Activated CD4-positive, alpha-beta T cell treated with anti-CD3 and anti-CD28 coated beads for 36 hours (primary cell): ENCODE measurements at regions not wholly inside any gene's neighbourhood (a gene's known extent, or its start where the extent isn't known, plus 50 kb on each side); places are given as distances from the start of the nearest gene placed in this dataset.

Experiments used
- ATAC-seq: fragments of 200-7000 bp; cut with Tn5 transposase; one replicate; pipeline ENCODE4 v1.10.0; 2021; ENCODE audit warnings: mild to moderate bottlenecking, moderate library complexity
- CTCF ChIA-PET: fragments of 350-600 bp; sonication (Branson Sonifier 250); formaldehyde crosslinking; loops from one replicate; lab custom pipeline; 2021; ENCODE audit warnings: antibody characterized with exemption; lab: Charles Lee
- POLR2A ChIA-PET: fragments of 350-600 bp; sonication (Branson Sonifier 250); formaldehyde crosslinking; loops from one replicate; lab custom pipeline; 2021; ENCODE audit warnings: antibody characterized with exemption, inconsistent platforms; lab: Charles Lee
- DNase-seq: peaks from one replicate; pipeline ENCODE4 v3.0.0-alpha.2; 2020
- H3K27ac Mint-ChIP-seq: one replicate; pipeline ENCODE4 v1.8.0; 2021; ENCODE audit warnings: mixed read lengths
- H3K27me3 Mint-ChIP-seq: one replicate; pipeline ENCODE4 v1.8.0; 2021; ENCODE audit warnings: mixed read lengths
- H3K36me3 Mint-ChIP-seq: one replicate; pipeline ENCODE4 v1.8.0; 2021; ENCODE audit warnings: low read depth, mixed read lengths
- H3K4me1 Mint-ChIP-seq: one replicate; pipeline ENCODE4 v1.8.0; 2021; ENCODE audit warnings: mixed read lengths
- H3K4me3 Mint-ChIP-seq: one replicate; pipeline ENCODE4 v1.8.0; 2021; ENCODE audit warnings: mild to moderate bottlenecking, moderate library complexity, mixed read lengths
- H3K9me3 Mint-ChIP-seq: one replicate; pipeline ENCODE4 v1.8.0; 2021; ENCODE audit warnings: low read depth, mixed read lengths
- intact Hi-C, 2 experiments: fragments of 100-400 bp; cut with DNase I in 1 of 2; cut with micrococcal nuclease in 1 of 2; formaldehyde crosslinking; loops; one replicate each; pipeline versions ENCODE4 v1.14.2 to v1.15.1; 2022 to 2024; cut with DNase I, micrococcal nuclease

- no peak overlapping the region for H3K4me3 Mint-ChIP-seq
- intact Hi-C loops, result no loop called here
- DNase-seq (no peak), ATAC-seq (no peak)
- H3K27me3 Mint-ChIP-seq, result no peaks in the 10 kb centered on the region
- POLR2A ChIA-PET, result no interaction called here
- peaks cover 2% of the 10 kb centered on the region for H3K9me3 Mint-ChIP-seq
- H3K36me3 Mint-ChIP-seq, result no peaks in the 10 kb centered on the region
- H3K27ac Mint-ChIP-seq, result no peak overlapping the region
- no peaks in the 10 kb centered on the region for H3K4me1 Mint-ChIP-seq
- CTCF ChIA-PET, result interaction anchor here (1.2 kb wide), 1 partner anchor 10 kb away, joined by 3 read pairs; no protein-coding TSS in a partner anchor
These were observed 1310.8 kb upstream of the AGA start for GRCh38 chr4:178752954-178753525.

DNA sequence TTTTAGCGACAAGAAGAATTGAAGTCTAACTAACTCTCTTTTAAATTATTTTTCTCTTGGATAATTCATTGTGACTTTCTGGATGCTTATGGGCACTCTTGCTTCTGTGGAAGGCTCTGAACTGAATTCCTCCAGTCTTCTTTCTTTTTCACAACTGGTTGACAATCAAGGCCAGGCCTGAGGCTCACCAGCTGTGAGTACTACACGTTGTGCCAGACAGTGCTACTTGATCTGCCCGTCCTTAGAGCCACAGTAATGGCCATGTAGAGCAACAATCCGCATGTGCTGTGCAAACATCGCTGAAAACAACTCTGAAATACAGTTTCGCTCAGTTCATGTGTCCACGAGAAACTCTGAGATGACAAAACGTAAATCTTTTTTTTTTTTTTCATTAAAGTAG is 1336.3 kb upstream of the AGA start:
- no peak overlapping the region for H3K4me3 Mint-ChIP-seq
- H3K36me3 Mint-ChIP-seq, result no peaks in the 10 kb centered on the region

DNA sequence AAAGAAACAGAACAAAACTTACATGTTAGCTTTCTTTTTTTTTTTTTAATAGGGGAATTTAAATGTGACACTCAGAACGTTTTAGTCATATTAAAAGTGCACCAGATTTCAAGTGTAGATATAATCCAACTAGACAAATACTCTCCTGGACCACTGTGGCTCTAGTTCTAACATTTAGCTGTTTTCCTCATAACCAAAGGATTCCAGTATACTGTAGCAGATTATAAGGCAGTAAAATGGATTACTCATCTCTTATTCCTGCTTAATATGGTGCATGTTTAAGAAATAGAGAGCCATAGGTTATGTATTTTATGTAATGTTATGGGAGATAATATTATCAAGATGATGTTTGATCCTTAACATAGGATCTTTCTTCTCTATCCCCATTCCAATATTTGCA is 1339.5 kb upstream of the AGA start:
- POLR2A ChIA-PET, result no interaction called here
- Mint-ChIP-seq H3K36me3 (no peaks in the 10 kb centered on the region), H3K27me3 (no peaks in the 10 kb centered on the region), H3K4me3 (no peak overlapping the region), H3K9me3 (peaks cover 10% of the 10 kb centered on the region), H3K4me1 (no peaks in the 10 kb centered on the region), H3K27ac (no peak overlapping the region)
- no peak for DNase-seq
- intact Hi-C loops, result no loop called here
- CTCF ChIA-PET, result no interaction called here
- ATAC-seq, result no peak

More for the DNA sequence above, 1336.3 kb upstream of the AGA start:
- intact Hi-C loops, result no loop called here
- POLR2A ChIA-PET, result no interaction called here
- CTCF ChIA-PET, result no interaction called here
- ATAC-seq, result no peak
- Mint-ChIP-seq H3K9me3 (peaks cover 4% of the 10 kb centered on the region), H3K27ac (no peak overlapping the region), H3K27me3 (no peaks in the 10 kb centered on the region), H3K4me1 (no peaks in the 10 kb centered on the region)
- DNase-seq, result no peak

DNA sequence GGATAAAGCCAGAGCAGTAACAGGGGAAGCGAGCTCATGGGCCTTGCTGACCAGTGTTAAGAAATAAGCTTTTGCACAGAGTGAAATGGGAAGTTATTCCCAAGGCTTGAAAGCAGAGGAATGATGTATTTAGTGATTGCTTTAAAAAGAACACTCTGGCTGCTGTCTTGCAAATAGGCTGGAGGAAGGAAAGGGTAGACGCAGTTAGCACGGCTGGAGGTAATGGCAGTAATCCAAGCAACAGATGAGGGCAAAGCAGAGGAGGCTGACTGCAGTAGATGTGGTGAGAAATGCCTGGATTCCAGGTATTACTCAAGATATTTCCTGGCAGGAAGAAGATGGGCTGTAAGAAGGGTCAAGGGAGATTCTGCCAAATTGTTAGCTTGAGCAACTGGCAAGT is 1342.3 kb upstream of the AGA start:
- intact Hi-C loops, result no loop called here

DNA sequence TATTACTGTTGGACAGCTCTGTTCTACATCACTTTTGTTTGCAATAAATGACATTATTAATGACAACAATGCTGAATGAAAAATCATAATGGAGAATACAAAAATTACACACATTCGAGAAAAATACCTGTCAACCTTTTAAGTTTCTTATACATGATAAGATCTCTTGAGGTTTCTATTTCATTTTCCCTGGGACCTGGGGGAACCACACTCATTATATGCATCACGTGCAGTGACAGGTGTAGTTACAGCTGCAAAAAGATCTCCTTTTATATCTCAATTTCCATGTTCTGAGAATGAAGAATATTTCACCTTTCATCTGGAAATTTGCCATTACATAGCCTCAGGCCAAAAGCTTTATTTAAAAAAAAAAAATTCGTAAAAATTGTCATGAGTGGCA is 1347.0 kb upstream of the AGA start:
- ATAC-seq, result no peak
- CTCF ChIA-PET, result no interaction called here
- Mint-ChIP-seq H3K27me3 (no peaks in the 10 kb centered on the region), H3K9me3 (peaks cover 8% of the 10 kb centered on the region), H3K36me3 (no peaks in the 10 kb centered on the region), H3K4me3 (no peak overlapping the region), H3K27ac (no peak overlapping the region), H3K4me1 (no peaks in the 10 kb centered on the region)
- POLR2A ChIA-PET, result no interaction called here
- intact Hi-C loops, result no loop called here
- no peak for DNase-seq

More for the DNA sequence above, 1342.3 kb upstream of the AGA start:
- ChIA-PET CTCF (no interaction called here), POLR2A (no interaction called here)
- peaks cover 6% of the 10 kb centered on the region for H3K9me3 Mint-ChIP-seq
- H3K27me3 Mint-ChIP-seq, result no peaks in the 10 kb centered on the region
- no peak overlapping the region for H3K4me3 Mint-ChIP-seq
- H3K4me1 Mint-ChIP-seq, result no peaks in the 10 kb centered on the region
- H3K27ac Mint-ChIP-seq, result no peak overlapping the region
- H3K36me3 Mint-ChIP-seq, result no peaks in the 10 kb centered on the region
- DNase-seq (no peak), ATAC-seq (no peak)

DNA sequence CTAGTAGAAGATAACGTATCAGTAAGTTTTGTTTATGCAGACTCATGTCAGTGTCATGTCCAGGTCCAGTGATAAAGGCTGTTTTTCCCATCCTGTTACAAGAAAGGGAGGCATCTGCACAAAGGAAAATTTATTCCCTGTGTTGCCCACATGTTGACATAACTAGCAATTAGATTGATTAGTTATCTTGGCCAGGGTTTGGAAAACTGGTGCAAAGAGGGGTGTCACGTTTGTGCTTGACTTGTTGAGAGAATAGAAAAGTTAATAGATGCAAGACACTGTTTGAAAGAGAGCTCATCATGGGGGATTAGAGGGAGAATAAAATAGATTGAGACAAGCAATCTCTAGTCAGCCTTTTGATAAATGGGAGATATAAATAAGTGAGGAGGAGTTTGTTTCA is 1357.0 kb upstream of the AGA start:
- ChIA-PET POLR2A (no interaction called here), CTCF (no interaction called here)
- no peak overlapping the region for H3K4me3 Mint-ChIP-seq
- no peaks in the 10 kb centered on the region for H3K36me3 Mint-ChIP-seq
- no peak for ATAC-seq
- DNase-seq, result no peak
- no peaks in the 10 kb centered on the region for H3K27me3 Mint-ChIP-seq
- H3K9me3 Mint-ChIP-seq, result peaks cover 10% of the 10 kb centered on the region
- no peaks in the 10 kb centered on the region for H3K4me1 Mint-ChIP-seq
- intact Hi-C loops, result no loop called here
- no peak overlapping the region for H3K27ac Mint-ChIP-seq

- DNase-seq (no peak), ATAC-seq (no peak)
- Mint-ChIP-seq H3K27ac (no peak overlapping the region), H3K36me3 (no peaks in the 10 kb centered on the region), H3K4me1 (no peaks in the 10 kb centered on the region), H3K27me3 (no peaks in the 10 kb centered on the region), H3K9me3 (peaks cover 3% of the 10 kb centered on the region), H3K4me3 (no peak overlapping the region)
- intact Hi-C loops, result no loop called here
- CTCF ChIA-PET, result interaction anchor here (0.6 kb wide), 1 partner anchor 159 kb away, joined by 4 read pairs; no protein-coding TSS in a partner anchor
- POLR2A ChIA-PET, result no interaction called here
These were observed 1365.9 kb upstream of the AGA start for GRCh38 chr4:178808106-178808505.

DNA sequence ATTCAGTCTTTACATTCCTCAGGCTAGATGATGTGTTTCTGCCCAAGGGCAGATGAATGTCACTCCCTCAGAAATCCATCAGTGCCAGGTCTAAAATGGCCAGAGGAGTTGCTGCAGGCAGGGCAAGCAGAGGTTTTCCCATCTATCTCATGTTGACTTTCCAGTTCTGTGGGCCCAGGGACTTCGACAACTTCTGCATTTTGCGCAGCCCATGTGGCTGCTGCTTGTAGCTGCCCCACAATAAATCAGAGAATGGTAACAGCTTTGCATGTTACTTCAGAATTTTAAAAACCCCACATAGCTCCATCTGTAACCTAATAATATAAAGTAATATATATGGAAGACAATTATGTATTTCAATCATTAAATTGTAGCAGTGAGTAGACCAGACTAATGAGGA is 1367.7 kb upstream of the AGA start:
- Mint-ChIP-seq H3K27me3 (no peaks in the 10 kb centered on the region), H3K9me3 (no peaks in the 10 kb centered on the region), H3K36me3 (no peaks in the 10 kb centered on the region), H3K4me1 (no peaks in the 10 kb centered on the region), H3K27ac (no peak overlapping the region), H3K4me3 (no peak overlapping the region)
- ChIA-PET CTCF (interaction anchor here (0.6 kb wide), 1 partner anchor 1838 kb away, joined by 3 read pairs; no protein-coding TSS in a partner anchor), POLR2A (no interaction called here)
- ATAC-seq (no peak), DNase-seq (no peak)
- intact Hi-C loops, result no loop called here

GRCh38 chr4:178811356-178811755 is 1369.1 kb upstream of the AGA start:
- ATAC-seq (no peak), DNase-seq (no peak)
- Mint-ChIP-seq H3K9me3 (peaks cover 4% of the 10 kb centered on the region), H3K27me3 (no peaks in the 10 kb centered on the region), H3K27ac (no peak overlapping the region), H3K4me3 (no peak overlapping the region), H3K36me3 (no peaks in the 10 kb centered on the region), H3K4me1 (no peaks in the 10 kb centered on the region)
- intact Hi-C loops, result no loop called here
- CTCF ChIA-PET, result no interaction called here
- POLR2A ChIA-PET, result no interaction called here

GRCh38 chr4:178812866-178813265 is 1370.6 kb upstream of the AGA start:
- no peak overlapping the region for H3K4me3 Mint-ChIP-seq
- H3K27ac Mint-ChIP-seq, result no peak overlapping the region
- H3K27me3 Mint-ChIP-seq, result no peaks in the 10 kb centered on the region
- DNase-seq, result no peak
- H3K9me3 Mint-ChIP-seq, result peaks cover 7% of the 10 kb centered on the region
- no peak for ATAC-seq
- POLR2A ChIA-PET, result no interaction called here
- H3K36me3 Mint-ChIP-seq, result no peaks in the 10 kb centered on the region
- intact Hi-C loops, result no loop called here
- CTCF ChIA-PET, result no interaction called here
- no peaks in the 10 kb centered on the region for H3K4me1 Mint-ChIP-seq

DNA sequence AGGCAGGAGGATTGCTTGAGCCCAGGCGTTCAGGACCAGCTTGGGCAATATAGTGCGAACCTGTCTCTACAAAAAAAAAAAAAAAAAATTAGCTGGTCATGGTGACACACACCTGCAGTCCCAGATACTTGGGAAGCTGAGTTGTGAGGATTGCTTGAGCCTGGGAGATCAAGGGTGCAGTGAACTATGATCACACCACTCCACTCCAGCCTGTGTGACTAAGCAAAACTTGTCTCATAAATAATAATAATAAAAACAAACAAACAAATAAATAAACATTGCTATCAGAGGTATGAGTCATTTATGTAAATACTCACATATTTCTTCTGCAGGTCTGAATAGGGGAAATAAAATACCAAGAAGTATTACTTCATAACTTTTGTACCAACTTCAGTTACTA is 1372.7 kb upstream of the AGA start:
- Mint-ChIP-seq H3K9me3 (peaks cover 7% of the 10 kb centered on the region), H3K36me3 (no peaks in the 10 kb centered on the region), H3K27me3 (no peaks in the 10 kb centered on the region), H3K4me3 (no peak overlapping the region), H3K4me1 (no peaks in the 10 kb centered on the region), H3K27ac (no peak overlapping the region)
- no peak for DNase-seq
- intact Hi-C loops, result no loop called here
- ChIA-PET CTCF (no interaction called here), POLR2A (no interaction called here)
- ATAC-seq, result no peak

- DNase-seq (no peak), ATAC-seq (no peak)
- no peaks in the 10 kb centered on the region for H3K27me3 Mint-ChIP-seq
- ChIA-PET POLR2A (no interaction called here), CTCF (no interaction called here)
- H3K4me1 Mint-ChIP-seq, result no peaks in the 10 kb centered on the region
- H3K36me3 Mint-ChIP-seq, result no peaks in the 10 kb centered on the region
- H3K27ac Mint-ChIP-seq, result no peak overlapping the region
- peaks cover 2% of the 10 kb centered on the region for H3K9me3 Mint-ChIP-seq
- intact Hi-C loops, result no loop called here
- H3K4me3 Mint-ChIP-seq, result no peak overlapping the region
These were observed 1381.5 kb upstream of the AGA start for GRCh38 chr4:178823673-178824295.
